Ovary (tissue), 7 donors: ENCODE measurements at regions not wholly inside any gene's neighbourhood (a gene's known extent, or its start where the extent isn't known, plus 50 kb on each side); places are given as distances from the start of the nearest gene placed in this dataset.

ENCODE experiments used
- DNase-seq, 5 donors: peaks; one replicate each; pipeline ENCODE4 v3.0.0-alpha.2; 2019 to 2020
- H3K27ac ChIP-seq, 2 donors: fragments of 200-600 bp; one replicate each; pipeline versions ENCODE4 v1.5.1 to v1.8.0; 2019 to 2022
- H3K27me3 ChIP-seq: fragments of 200-600 bp; one replicate; pipeline ENCODE4 v1.8.0; 2022
- H3K36me3 ChIP-seq: fragments of 200-600 bp; sonication (generic); one replicate; pipeline ENCODE4 v1.5.1; 2019
- H3K4me1 ChIP-seq: one replicate; pipeline ENCODE4 v1.8.1; 2013; ENCODE audit warnings: mild to moderate bottlenecking, moderate library complexity; ENCODE audit not compliant: insufficient read depth
- H3K4me3 ChIP-seq: fragments of 200-600 bp; sonication (generic); one replicate; pipeline ENCODE4 v1.5.1; 2017
- H3K9me3 ChIP-seq, 2 donors: fragments of 200-600 bp in 1 of 2; sonication (generic) in 1 of 2; one replicate each; pipeline versions ENCODE4 v1.5.1 to v1.8.1; 2013 to 2019; ENCODE audit warnings: mild to moderate bottlenecking in 1 of 2, moderate library complexity in 1 of 2
- CTCF ChIP-seq, 3 donors: fragments of 450-650 bp in 2 of 3; fragments of 200-600 bp in 1 of 3; IDR thresholded peaks; one replicate each; pipeline versions ENCODE4 v1.5.1 to v1.8.0; 2016 to 2022; ENCODE audit warnings: antibody characterized with exemption in 3 of 3, mild to moderate bottlenecking in 1 of 3
- EP300 ChIP-seq: sonication (generic); formaldehyde crosslinking; IDR thresholded peaks from one replicate; pipeline ENCODE4 v1.6.1; 2017; ENCODE audit warnings: antibody characterized with exemption
- POLR2A ChIP-seq: fragments of 450-650 bp; IDR thresholded peaks from one replicate; pipeline ENCODE4 v1.6.1; 2017; ENCODE audit warnings: antibody characterized with exemption, mild to moderate bottlenecking, moderate library complexity
- WGBS, 3 donors: extraction: QIAGEN DNeasy Blood & Tissue Kit in 1 of 3; methylation state at CpG; one replicate each; pipeline versions ENCODE4 v1.1.5 to v1.1.7; 2013 to 2017; 5-methylcytosine and 5-hydroxymethylcytosine counted together
- intact Hi-C, 4 donors: fragments of 100-400 bp; cut with DNase I; formaldehyde crosslinking; loops; one replicate each; pipeline versions ENCODE4 v1.11.0 to v1.15.1; 2022 to 2023
- donor health status: DM: no; HTN: no; CAD: no; lungs with moderate emphysema.
- donor health status: DM: no; HTN: no; CAD: no.
- donor health status: Bipolar disorder and iron deficiency.
- donor health status: DM: no; HTN: no; CAD: no.
- donor health status: DM: yes; HTN: yes; CAD: no.

- Histone ChIP-seq H3K36me3 (no peaks in the 10 kb centered on the region), H3K27me3 (no peaks in the 10 kb centered on the region), H3K4me3 (no peak overlapping the region), H3K9me3 (no peaks in the 10 kb centered on the region), H3K4me1 (no peaks in the 10 kb centered on the region), H3K27ac (no peak overlapping the region)
- DNase-seq: no peak
- intact Hi-C loops: no loop called here
- WGBS, 3 donors: 56 to 61% (median 61%) methylated on average over 6 of the region's 6 CpGs
- no peak for TF ChIP-seq EP300
- no peak for TF ChIP-seq CTCF (IDR thresholded peaks at IDR 0.05)
- TF ChIP-seq POLR2A: no peak
Measured at GRCh38 chr18:70414315-70414900, 125.6 kb downstream of the SOCS6 start.

- Histone ChIP-seq H3K9me3 (no peaks in the 10 kb centered on the region), H3K4me1 (no peaks in the 10 kb centered on the region), H3K4me3 (no peak overlapping the region), H3K36me3 (no peaks in the 10 kb centered on the region), H3K27ac (no peak overlapping the region), H3K27me3 (no peaks in the 10 kb centered on the region)
- intact Hi-C loops: no loop called here
- DNase-seq: no peak
- WGBS, 3 donors: 81 to 94% (median 83%) methylated on average over 3 of the region's 3 CpGs
- no peak for TF ChIP-seq POLR2A
- TF ChIP-seq CTCF (IDR thresholded peaks at IDR 0.05): no peak
- no peak for TF ChIP-seq EP300
Measured at GRCh38 chr18:70413455-70413854, 124.6 kb downstream of the SOCS6 start.

GRCh38 chr18:70411876-70412435 lies 123.1 kb downstream of the SOCS6 start:
- H3K4me3 ChIP-seq: no peak overlapping the region
- H3K36me3 ChIP-seq: no peaks in the 10 kb centered on the region
- no peak for DNase-seq
- no peaks in the 10 kb centered on the region for H3K27me3 ChIP-seq
- no peak for TF ChIP-seq EP300
- TF ChIP-seq POLR2A: no peak
- no peak for TF ChIP-seq CTCF (IDR thresholded peaks at IDR 0.05)
- H3K27ac ChIP-seq: no peak overlapping the region
- intact Hi-C loops: no loop called here
- no peaks in the 10 kb centered on the region for H3K9me3 ChIP-seq
- 17 to 26% (median 25%) methylated on average over 6 of the region's 6 CpGs for WGBS, 3 donors
- H3K4me1 ChIP-seq: no peaks in the 10 kb centered on the region

- intact Hi-C loops: no loop called here
- no peak for DNase-seq
- Histone ChIP-seq H3K4me1 (no peaks in the 10 kb centered on the region), H3K27ac (no peak overlapping the region), H3K27me3 (no peaks in the 10 kb centered on the region), H3K4me3 (no peak overlapping the region), H3K36me3 (no peaks in the 10 kb centered on the region), H3K9me3 (no peaks in the 10 kb centered on the region)
- TF ChIP-seq POLR2A (no peak), EP300 (no peak), CTCF (IDR thresholded peaks at IDR 0.05) (no peak)
- 84 to 94% (median 93%) methylated on average over 2 of the region's 2 CpGs for WGBS, 3 donors
Measured at GRCh38 chr18:70411307-70411706, 122.5 kb downstream of the SOCS6 start.
